GM21529 (cell line): ENCODE measurements at regions not wholly inside any gene's neighbourhood (a gene's known extent, or its start where the extent isn't known, plus 50 kb on each side); places are given as distances from the start of the nearest gene placed in this dataset.

ENCODE experiments used
- ATAC-seq: cut with Tn5 transposase; IDR thresholded peaks from one replicate; pipeline ENCODE4 v1.9.1; 2021; ENCODE audit not compliant: unreplicated experiment

DNA sequence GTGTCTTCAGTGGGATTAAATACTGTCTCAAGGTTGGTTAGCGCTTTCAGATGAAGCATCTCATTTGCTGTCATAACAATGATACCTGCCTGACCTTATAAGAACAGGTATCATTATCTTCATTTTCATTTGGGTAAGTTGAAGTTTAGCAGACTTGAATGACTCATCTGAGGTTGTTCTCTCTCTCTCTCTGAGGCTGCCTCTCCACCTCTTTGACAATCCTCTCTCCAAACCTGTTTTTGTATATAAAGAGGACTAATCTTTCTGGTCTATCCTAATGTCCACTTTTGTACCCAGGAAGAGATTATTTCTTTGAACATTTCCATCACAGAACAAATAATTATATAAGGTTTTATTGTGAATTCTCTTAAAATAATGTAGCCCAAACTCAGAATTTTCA, 291.4 kb downstream of the KLF6 start:
- no peak for ATAC-seq

DNA sequence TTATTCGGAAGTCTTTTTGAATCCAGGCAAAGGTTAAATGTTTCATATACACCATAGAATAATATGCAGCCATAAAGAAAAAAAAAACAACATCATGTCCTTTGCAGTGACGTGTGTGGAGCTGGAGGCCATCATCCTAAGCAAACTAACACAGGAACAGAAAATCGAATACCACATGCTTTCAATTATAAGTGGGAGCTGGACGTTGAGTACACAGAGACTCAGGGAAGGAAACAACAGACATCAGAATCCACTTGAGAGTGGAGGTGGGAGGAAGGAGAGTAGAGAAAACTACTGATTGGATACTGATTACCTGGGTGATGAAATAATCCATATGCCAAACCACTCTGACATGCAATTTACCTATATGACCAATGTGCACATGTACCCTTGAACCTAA, 293.4 kb downstream of the KLF6 start:
- no peak for ATAC-seq

DNA sequence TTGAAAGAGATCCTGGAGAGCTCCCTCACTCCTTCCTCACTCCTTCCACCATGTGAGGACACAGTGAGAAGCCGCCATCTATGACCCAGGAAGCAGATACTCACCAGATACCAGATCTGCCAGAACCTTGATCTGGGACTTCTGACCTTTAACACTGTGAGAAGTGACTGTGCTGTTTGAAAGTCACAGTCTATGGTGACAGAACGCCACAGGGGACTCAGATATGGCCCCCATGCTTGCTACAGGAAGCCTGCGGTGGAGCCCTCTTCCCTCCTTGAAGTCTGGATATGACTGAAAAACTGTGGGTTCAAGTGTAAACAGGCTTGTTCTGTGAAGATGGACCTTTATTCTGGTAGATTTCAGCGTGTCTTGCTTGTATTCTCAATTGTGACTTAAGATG, 297.8 kb downstream of the KLF6 start:
- ATAC-seq = no peak

DNA sequence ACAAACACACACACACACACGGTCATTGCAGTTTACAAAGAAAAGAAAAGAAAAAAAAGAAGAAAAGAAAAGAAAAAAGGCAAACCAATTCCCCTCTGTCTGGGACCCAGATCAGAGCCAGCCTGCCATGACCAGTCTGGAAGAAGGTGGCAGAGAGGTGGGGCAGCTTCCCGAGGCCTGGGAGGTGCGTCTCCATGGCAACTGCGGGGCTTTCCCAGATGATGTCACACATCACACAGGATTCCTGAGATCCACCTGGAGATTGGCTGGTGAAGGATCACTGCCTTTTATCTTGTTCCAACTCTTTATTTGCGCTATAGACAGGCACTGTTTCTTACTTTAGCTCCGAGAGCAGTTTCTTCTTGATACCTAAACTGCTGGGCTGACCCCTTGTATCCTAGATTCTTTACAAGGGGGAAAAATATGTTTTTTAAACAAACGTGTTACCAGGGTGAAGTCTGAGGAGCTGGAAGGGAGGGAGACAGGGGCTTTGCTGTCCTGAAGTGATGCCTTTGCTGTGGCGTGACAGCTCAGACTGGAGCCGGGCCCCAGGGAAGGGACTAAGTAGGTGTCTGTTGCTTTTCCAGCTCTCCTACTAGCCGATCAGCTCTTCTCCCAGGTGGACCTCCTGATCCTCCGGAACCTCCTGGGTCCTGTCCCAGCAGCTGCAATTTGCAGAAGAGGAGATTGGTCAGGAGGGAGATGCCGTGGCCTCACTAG, 298.5 kb downstream of the KLF6 start:
- ATAC-seq = no peak

DNA sequence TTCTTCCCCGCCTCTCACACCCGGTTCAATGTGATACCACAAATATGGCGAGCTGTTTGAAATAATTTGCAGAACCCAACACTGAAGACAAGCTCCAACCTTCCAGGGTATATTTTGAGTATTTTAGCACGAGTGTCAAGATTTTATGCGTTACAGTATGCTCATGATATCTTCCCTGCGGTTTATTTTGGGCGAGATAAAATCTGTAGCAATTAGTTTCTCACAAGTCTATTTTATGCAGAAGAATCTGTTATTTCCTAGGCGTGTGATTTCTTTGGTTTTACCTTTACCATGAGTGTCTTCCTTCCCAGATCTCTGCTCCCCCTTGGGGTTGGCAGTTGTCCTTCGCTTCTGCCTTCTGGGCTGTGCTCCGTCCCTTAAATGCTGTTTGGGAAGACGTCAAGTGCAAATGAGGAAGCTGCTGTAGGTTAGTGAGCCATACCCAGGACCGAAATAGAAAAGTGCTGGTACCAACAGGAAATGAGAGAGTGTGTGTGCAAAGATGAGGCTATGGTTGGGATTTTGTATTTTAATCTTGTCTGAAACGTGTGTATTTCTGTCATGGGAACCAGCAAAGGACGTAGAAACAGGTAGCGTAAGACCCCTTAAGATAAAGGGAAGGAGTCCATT, 299.8 kb downstream of the KLF6 start:
- peak; percentile 57 for ATAC-seq

DNA sequence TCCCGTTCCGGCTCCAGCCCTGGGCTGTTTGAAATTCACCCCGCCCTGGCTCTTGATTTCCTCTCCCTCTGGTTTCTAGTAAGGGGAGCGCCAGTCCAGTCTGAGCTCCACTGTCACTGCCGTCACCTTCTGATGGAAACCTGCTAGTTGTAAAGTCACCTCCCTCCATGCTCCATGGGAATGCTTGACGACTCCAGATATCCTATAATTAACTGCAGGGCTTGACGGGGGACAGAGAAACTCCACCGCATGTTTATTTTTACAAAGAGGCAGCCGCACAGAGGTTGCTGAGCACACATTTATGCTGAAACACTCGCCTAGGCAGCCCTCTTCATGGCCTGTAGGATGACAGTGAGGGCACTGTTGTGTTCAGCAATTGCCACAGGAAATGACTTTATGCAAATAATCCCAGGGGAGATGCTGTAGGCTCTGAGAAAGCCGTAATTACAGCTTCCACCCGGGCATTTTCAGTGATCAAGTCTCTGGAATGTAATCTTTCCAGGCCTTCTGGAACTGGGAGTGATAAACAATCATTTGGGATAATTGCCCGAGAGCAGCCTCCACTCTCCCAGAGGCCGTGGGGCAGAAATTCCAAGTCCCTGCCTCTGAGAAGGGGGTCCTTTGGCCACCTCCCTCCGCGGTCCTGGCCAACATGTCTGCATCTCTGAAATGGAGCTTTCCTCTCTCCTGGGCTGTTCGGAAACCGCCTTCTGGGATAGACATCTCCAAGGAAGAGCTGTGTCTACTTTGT, 300.5 kb downstream of the KLF6 start:
- ATAC-seq = peak; percentile 69

DNA sequence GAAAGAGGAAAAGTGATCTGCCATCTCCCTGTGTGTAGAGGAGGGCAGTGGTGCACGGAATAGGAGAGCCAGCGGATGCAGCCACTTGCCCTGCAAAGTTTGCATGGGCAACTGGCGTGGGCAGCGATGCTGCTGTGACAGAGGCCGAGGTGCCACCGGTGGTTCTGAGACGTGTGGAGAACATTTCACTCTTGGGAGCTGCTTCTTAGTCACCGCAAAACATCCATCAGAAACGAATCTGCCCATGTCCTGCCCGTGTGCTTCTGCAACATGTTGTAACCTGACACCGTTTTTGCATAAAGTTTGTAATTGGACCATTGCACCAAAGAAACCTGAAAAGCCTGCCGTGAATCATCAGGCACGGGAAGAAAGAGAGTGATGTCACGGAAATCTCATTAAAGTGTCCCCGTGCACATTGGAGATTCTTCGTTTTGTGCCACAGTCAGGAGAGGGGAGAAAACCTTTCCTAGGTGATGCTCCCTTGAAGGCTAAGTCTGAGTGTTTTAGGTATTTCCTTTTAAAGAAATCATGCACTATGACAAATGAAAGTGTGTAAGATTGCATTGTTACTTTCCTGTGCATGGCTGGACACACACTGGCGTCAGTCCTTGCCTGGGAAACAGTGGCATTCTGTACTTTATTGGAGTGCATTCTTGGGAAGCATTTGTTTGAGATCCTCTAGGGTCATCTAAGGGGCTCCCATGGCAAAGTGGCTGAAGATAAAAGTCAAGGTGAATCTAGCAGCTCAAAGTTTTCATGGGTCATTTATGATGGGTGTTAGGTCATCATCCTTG, 302.6 kb downstream of the KLF6 start:
- no peak for ATAC-seq

DNA sequence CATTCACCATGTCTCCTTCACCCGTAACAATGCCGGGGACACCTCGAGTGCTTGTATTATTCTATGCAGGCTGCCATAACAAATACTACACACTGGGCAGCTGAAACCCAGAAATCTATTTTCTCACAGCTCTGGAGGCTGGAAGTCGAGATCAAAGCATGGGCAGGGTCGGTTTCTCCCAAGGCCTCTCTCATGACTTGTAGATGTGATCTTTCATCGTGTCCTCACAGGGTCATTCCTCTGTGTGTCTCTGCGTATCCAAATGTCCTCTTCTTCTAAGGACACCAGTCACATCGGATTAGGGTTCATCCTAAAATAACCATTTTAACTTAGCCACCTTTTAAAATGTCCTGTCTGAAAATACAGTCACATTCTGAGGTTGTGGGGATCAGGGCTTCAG, 303.5 kb downstream of the KLF6 start:
- ATAC-seq = no peak

DNA sequence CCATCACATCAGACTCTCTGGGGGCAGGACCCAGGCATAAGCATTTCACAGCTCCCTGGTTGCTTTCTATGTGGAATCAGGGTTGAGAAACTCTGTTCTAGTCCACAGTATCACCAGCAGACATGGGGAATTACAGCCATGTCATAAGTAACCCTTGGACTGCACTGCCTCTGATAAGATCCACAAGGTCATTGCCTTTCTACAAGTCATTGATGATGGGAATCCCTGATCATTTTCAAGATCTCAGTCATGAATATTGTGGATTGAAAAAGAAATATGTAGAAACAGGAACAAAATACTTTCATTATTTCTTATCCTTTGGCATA, 304.1 kb downstream of the KLF6 start:
- ATAC-seq = no peak

DNA sequence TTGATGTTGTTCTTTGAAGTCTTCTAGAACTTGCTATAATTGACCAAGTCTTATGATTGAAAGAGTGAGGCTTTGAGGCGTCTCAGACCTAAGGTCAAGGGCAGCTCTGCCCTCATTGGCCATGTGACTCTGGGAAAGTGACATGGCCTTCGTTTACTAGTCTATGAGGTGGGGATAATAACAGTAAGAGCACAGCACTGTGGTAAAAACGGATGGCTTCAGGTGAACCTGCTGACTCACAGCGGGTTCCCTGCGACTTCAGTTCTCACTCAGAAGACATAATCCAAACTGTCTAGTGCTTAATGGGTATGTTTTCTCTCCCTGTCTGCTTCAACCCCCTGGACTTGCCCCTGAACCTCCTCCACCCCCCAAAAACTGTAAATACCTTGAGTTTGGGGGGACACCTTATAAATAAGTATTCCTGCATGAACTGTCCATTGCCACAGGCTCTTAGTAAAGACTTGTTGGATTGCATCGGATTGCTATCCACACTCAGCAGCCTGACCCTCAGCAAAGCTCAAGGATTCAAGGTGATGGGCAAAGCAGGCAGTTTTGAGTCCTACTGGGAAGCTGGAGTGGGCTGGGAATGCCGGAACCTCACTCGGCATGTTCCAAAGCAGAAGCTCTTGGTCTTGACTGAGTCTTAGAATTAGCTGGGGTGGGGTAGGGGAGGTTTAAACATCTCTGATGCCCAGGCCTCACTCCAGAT, 304.6 kb downstream of the KLF6 start:
- ATAC-seq = no peak

DNA sequence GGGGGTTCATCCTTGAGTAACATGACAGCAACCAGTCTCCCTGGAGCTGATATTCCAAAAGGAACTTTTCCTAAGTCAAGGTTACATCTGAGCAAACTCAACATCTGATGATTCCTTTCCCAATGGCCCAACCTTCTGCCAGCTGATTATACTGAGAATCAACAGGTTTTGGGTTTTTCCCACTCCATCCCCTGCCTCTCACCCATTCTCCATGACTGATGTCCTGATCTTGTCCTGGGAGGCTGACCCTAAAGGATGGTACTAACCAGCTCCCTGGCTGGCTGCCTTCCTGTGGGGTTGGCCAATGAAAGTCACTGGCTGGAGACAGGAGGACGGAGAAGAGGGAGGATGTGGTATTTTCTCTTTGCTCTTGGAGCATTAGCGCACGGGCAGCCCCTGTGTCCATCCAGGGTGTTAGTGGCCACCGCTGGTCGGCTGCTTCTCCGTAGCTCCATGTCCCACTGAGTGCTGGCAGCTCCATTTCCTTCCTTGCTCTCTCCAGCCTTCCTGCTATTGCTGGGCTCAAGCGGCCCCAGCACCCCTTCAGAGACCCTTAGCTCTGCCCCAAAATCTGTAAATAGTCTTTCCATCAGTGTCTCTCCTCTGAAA, 306.2 kb upstream of the PITRM1 start:
- ATAC-seq = no peak

DNA sequence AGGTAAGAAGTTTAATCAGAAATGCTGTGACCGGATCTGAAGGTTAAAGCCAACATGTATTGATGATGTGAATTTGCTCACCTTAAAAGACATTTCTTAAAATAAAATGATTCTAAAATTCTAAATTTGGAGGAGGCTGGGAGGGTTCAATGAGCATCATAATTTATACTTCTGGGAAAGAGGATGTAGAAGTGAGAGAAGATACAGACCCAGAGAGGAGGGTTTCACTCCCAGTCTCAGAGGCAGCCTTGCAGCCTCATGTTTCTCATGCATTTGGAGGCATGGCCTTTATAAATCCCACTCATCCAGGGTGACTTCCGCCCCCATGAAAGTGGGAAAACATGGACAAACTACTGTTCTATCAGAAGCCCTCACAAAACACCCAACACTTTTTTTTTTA, 305.6 kb upstream of the PITRM1 start:
- ATAC-seq = peak; percentile 76

DNA sequence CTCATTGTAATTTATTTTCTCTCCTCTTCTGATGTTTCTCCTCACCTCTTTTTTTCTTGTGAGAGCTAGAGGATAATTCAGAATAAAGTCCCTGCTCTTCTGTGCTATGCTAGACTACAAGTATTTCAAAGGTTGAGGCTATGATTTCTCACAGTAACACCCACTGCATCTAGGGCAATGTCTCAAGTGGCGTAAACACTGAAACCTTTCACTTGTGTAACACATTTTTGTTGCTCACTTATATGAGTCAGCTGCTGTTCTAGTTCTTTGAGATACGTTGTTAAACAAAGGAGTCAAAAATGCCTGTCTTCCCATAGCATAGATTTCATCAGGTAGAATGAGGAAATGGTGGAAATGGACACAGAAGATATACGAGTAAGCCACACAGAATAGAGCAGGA, 305.1 kb upstream of the PITRM1 start:
- ATAC-seq = peak; percentile 69

DNA sequence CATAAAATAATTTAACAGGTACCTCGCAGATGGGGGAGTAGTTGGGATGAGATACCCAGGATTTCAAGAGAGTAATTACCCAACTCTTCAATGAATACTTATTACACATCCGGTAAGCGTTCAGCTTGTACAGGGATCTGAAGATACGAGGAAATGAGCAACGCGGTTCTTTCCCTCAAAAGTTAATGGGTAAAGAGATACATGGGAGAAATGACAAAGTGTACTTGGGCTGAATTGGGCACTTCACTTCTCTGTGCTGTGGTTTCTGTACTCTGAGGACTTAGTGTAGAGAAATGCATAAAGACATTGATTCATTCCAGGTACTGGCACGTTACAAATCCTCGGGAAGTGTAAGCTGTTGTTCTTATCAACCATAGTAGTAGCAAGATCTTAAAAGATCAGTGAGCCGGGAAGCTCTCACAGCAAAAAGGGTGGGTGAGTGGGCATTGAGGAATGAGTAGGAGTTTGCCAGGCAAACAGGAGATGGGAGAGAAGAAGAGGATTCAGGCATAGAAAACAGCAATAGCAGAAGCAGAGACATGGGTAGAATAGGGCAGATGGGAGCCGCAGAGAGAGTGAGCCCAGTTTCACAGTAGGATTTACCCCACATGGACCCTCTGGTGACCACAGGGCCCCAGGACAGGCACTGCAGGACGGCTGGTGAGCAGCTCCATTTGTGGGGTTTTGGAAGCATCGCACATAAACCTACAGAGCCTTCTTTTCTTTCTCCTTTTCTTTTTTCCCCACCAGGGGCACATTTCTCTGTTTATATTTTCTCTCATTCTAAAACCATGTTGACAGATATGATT, 304.3 kb upstream of the PITRM1 start:
- no peak for ATAC-seq

DNA sequence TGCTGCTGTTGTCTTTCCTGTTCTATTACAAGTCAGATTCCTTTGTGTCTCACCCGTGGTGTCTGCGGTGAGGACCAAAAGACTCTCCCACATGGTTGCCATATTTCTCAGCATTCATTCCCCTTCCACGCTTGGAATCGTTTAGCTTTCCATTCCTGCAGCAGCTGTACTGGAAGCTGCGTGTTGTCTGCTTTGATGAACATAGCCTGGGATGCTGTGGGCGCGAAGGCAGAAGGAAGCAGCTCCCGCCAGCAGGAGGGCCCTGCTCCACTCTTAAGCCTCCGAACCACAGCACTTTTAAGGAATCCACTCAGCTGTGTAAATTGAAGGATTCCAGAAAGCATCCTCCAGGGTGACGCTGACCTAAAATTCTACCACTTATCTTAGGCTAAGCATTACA, 303.6 kb upstream of the PITRM1 start:
- ATAC-seq = no peak

DNA sequence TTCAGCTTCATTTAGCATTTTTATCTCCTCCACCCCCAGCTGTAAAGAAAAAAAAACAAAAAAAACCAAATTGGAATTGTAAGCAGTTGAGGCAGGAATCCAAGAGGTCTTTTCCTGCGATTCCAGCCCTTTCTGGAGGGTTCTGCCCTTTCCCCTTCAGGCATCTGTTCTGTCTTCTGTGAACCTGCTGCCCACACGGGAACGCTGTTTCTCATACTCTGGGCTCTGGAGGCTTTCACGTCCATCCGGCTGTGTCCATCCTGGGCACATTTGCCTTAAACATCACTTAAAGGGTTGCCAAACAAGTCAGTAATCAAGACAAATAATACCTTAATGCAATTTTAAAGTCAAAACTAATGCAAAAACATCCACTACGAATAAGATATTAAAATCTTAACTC, 302.8 kb upstream of the PITRM1 start:
- ATAC-seq = no peak

DNA sequence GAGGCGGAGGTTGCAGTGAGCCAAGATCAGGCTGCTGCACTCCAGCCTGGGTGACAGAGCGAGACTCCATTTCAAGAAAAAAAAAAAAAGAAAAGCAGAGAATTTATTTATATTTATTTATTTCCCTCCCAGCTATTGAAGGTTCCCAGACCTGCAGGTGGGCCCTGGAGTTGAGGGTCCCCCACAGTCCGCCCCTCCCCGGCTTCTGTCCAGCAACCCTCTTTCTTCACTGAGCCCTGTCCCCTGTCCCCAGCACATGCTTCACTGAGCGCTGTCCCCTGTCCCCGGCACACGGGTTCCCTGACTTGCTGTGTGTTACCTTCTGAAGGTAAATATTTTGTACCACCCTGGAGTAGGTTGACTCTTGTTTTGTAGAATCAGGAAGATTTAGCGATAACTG, 301.7 kb upstream of the PITRM1 start:
- no peak for ATAC-seq

DNA sequence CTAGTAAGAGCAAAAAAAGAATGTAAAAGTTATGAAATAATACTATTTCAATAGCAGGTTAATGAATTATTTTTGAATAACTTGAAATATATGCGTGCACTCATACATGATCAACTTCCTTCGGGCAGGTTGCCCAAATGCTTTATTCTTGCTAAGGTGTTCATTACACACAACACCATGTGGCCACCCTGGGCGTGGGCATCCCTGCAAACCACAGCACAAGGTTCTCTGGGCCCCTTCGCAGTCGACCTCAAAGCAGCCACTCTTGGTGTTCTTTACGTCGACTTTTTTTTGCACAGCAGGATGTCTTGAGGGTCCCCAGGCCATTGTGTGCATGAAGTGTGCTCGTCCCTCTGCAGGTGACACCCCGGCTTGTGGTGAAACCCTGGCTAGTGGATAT, 300.7 kb upstream of the PITRM1 start:
- ATAC-seq = no peak

DNA sequence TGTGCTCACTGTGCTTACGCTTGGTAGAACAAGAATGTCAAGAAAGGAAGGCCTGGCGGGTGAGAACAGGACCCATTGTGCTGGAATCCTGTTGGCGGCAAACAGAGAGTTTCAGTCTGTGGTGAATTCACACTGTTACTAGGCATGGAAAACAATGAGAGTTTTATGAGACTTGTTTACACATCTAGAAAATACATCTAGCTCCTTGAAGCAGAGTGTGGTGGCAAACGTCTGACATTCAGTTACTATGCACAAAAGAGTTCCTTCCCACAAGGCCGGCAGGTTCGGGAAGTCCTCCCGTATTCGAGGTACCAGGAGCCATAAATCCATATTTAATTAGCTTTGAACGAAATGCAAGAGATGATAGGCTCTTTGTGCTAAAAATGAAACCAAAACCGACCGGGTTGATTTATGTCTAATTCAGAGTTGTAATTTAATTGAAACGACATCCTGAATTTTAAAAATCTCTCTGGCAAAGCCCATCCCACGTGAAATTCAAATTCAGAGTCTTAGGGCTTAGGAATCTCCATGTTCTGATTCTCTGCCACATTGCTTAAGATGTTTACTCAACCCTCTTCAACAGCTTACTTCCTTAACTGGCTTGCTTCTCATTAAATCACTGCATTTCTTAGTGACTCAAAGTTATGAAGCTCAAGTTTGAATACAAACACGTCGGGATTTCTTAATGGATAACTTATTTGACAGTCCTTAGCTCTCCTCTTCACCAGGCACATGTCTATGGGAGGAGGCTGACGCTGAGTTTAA, 299.9 kb upstream of the PITRM1 start:
- no peak for ATAC-seq
